DND-41 (cell line): ENCODE measurements at regions not wholly inside any gene's neighbourhood (a gene's known extent, or its start where the extent isn't known, plus 50 kb on each side); places are given as distances from the start of the nearest gene placed in this dataset.

Experiments
- ATAC-seq: fragments of 200-7000 bp; cut with Tn5 transposase; 3 replicates; pipeline ENCODE4 v1.9.1; 2021; ENCODE audit warnings: low read depth; ENCODE audit not compliant: insufficient read depth
- DNase-seq: peaks from one replicate; pipeline ENCODE4 v3.0.0-alpha.2; 2020
- H2AFZ ChIP-seq: 2 replicates; pipeline ENCODE4 v1.6.0; 2012; ENCODE audit warnings: low read depth, low read length
- H3K27ac ChIP-seq: 2 replicates; pipeline ENCODE4 v1.5.1; 2012; ENCODE audit warnings: low read length, inconsistent platforms
- H3K27me3 ChIP-seq: fragments of 200-600 bp; sonication (generic); 2 replicates; pipeline ENCODE4 v1.6.0; 2012; ENCODE audit warnings: low read length, mild to moderate bottlenecking, inconsistent platforms; ENCODE audit not compliant: insufficient read depth, poor library complexity
- H3K36me3 ChIP-seq: 2 replicates; pipeline ENCODE4 v1.5.1; 2012; ENCODE audit warnings: low read length, inconsistent platforms; ENCODE audit not compliant: insufficient read depth
- H3K4me1 ChIP-seq: 2 replicates; pipeline ENCODE4 v1.5.1; 2012; ENCODE audit warnings: mild to moderate bottlenecking, low read length; ENCODE audit not compliant: insufficient read depth
- H3K4me2 ChIP-seq: 2 replicates; pipeline ENCODE4 v1.6.0; 2012; ENCODE audit warnings: mild to moderate bottlenecking, moderate library complexity, low read length, inconsistent platforms; ENCODE audit not compliant: insufficient read depth
- H3K4me3 ChIP-seq, 2 experiments: fragments of 200-600 bp in 1 of 2; shearing (Covaris generic) in 1 of 2; 2 replicates each; pipeline ENCODE4 v1.5.1; 2012 to 2016; ENCODE audit warnings: inconsistent platforms in 2 of 2, low read length in 2 of 2, mild to moderate bottlenecking in 2 of 2, low read depth in 1 of 2, moderate library complexity in 1 of 2
- H3K79me2 ChIP-seq: 2 replicates; pipeline ENCODE4 v1.6.0; 2012; ENCODE audit warnings: low read length, inconsistent platforms; ENCODE audit not compliant: insufficient read depth
- H3K9ac ChIP-seq: 2 replicates; pipeline ENCODE4 v1.6.0; 2012; ENCODE audit warnings: low read depth, mild to moderate bottlenecking, inconsistent platforms, low read length, moderate library complexity
- H3K9me3 ChIP-seq: 2 replicates; pipeline ENCODE4 v1.5.1; 2012; ENCODE audit warnings: low read length, moderate library complexity, mild to moderate bottlenecking, inconsistent platforms; ENCODE audit not compliant: insufficient read depth, severe bottlenecking
- H4K20me1 ChIP-seq: 2 replicates; pipeline ENCODE4 v1.6.0; 2012; ENCODE audit warnings: low read length; ENCODE audit not compliant: insufficient read depth
- EZH2 ChIP-seq: IDR thresholded peaks from 3 replicates; pipeline ENCODE4 v1.6.1; 2012; ENCODE audit warnings: borderline replicate concordance, low read depth, mild to moderate bottlenecking, moderate library complexity, low read length, inconsistent platforms; ENCODE audit not compliant: severe bottlenecking
- TF ChIP-seq, protein P1 (sequence below): IDR thresholded peaks from 2 replicates; pipeline ENCODE4 v1.5.1; 2012; ENCODE audit warnings: borderline replicate concordance, low read length, moderate library complexity, mild to moderate bottlenecking; ENCODE audit not compliant: poor library complexity, severe bottlenecking; ENCODE audit errors: extremely low read depth

DNA sequence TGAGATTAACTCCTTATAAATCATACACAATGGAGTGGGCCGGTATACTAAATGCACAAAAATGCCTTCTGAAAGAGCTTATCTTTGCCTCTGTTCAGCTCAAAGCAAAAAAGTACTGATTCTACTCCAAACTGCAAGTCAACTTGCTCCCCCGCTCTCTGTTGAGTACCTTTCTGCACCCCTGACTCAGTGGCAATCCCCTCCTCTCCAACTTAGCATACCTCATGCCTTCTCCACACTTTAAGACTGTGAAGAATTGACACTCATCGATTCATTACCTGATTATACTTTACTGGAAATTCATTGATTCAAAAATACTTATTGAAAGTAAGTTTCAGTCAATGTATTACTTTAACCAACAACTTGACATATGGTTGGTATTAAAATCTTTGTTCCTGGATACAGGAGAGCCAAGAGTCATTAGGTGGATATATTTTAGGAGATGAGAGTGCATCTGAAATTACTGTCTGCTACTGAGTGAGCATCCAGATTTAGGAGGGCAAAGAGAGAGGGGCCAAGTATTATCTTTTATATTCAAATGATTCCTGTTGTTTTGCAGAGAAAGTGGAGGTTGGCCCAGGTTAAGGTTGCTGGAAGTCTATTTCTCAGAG, 187.7 kb downstream of the ICOS start:
- Histone ChIP-seq H3K79me2 (no peaks in the 10 kb centered on the region), H3K36me3 (no peaks in the 10 kb centered on the region), H4K20me1 (no peaks in the 10 kb centered on the region), H3K4me3 (no peak overlapping the region), H3K27me3 (no peaks in the 10 kb centered on the region), H2AFZ (no peak overlapping the region), H3K4me2 (no peak overlapping the region), H3K9ac (no peak overlapping the region), H3K9me3 (no peaks in the 10 kb centered on the region), H3K4me1 (no peaks in the 10 kb centered on the region), H3K27ac (no peak overlapping the region)
- no peak for TF ChIP-seq EZH2
- TF ChIP-seq, protein P1, sequence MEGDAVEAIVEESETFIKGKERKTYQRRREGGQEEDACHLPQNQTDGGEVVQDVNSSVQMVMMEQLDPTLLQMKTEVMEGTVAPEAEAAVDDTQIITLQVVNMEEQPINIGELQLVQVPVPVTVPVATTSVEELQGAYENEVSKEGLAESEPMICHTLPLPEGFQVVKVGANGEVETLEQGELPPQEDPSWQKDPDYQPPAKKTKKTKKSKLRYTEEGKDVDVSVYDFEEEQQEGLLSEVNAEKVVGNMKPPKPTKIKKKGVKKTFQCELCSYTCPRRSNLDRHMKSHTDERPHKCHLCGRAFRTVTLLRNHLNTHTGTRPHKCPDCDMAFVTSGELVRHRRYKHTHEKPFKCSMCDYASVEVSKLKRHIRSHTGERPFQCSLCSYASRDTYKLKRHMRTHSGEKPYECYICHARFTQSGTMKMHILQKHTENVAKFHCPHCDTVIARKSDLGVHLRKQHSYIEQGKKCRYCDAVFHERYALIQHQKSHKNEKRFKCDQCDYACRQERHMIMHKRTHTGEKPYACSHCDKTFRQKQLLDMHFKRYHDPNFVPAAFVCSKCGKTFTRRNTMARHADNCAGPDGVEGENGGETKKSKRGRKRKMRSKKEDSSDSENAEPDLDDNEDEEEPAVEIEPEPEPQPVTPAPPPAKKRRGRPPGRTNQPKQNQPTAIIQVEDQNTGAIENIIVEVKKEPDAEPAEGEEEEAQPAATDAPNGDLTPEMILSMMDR, result no peak
- DNase-seq, result no peak
- no peak for ATAC-seq

DNA sequence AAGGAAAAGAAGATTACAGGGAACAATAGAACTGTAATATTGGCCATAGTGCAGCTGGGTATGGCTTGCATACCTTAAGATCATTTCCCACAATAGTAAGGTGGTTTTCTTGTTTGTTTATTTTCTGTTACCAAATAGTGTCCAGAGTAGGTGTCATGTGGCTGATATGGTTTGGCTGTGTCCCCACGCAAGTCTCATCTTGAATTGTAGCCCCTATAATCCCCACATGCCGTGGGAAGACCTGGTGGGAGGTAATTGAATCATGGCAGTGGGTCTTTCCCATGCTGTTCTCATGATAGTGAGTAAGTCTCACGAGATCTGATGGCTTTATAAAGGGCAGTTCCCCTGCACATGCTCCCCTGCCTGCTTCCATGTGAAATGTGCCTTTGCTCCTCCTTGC, 190.1 kb downstream of the ICOS start:
- Histone ChIP-seq H3K27ac (no peak overlapping the region), H3K4me1 (no peaks in the 10 kb centered on the region), H4K20me1 (no peaks in the 10 kb centered on the region), H3K36me3 (no peaks in the 10 kb centered on the region), H3K9me3 (no peaks in the 10 kb centered on the region), H3K27me3 (no peaks in the 10 kb centered on the region), H3K4me3 (no peak overlapping the region), H3K4me2 (no peak overlapping the region), H3K79me2 (no peaks in the 10 kb centered on the region), H3K9ac (no peak overlapping the region), H2AFZ (no peak overlapping the region)
- ATAC-seq (no peak), DNase-seq (no peak)
- no peak for TF ChIP-seq EZH2
- TF ChIP-seq, protein P1, result no peak

DNA sequence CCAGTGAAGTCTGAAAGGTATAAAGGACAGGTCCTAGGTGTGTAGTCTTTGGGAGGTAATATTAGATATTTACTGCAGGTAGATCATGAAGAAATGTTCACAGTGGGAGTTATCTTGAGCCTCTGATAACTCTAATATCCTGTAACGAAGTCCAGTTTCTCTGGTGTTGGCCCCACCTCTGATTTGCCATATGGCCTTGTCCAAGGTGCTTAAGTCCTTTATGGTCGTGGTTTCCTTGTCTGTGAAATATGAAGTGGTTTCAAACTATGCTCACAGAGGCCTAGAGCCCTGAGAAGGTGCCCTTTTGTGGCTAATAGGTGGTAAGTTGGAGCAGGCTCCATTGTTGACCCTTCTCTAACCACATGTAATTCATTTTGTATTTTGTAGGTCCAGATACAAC, 190.7 kb downstream of the ICOS start:
- no peak for TF ChIP-seq EZH2
- TF ChIP-seq, protein P1, result no peak

More for the DNA sequence above, 190.7 kb downstream of the ICOS start:
- DNase-seq, result no peak
- no peaks in the 10 kb centered on the region for H3K9me3 ChIP-seq
- H3K9ac ChIP-seq, result no peak overlapping the region
- no peaks in the 10 kb centered on the region for H3K79me2 ChIP-seq
- H3K36me3 ChIP-seq, result no peaks in the 10 kb centered on the region
- H3K4me2 ChIP-seq, result no peak overlapping the region
- H3K27me3 ChIP-seq, result no peaks in the 10 kb centered on the region
- H3K4me1 ChIP-seq, result no peaks in the 10 kb centered on the region
- H2AFZ ChIP-seq, result no peak overlapping the region
- 0 out of 3 replicates have a peak, but pooled peaks have one; percentile 31 for ATAC-seq
- H3K27ac ChIP-seq, result no peak overlapping the region
- no peaks in the 10 kb centered on the region for H4K20me1 ChIP-seq
- H3K4me3 ChIP-seq, result no peak overlapping the region
